IPS DF 6.9 (cell line): ENCODE measurements at regions not wholly inside any gene's neighbourhood (a gene's known extent, or its start where the extent isn't known, plus 50 kb on each side); places are given as distances from the start of the nearest gene placed in this dataset.

Source experiments
- DNase-seq: peaks from one replicate; pipeline ENCODE4 v3.0.0-alpha.2; 2013; ENCODE audit warnings: low read depth, low spot score
- H3K27ac ChIP-seq: one replicate; pipeline ENCODE4 v1.5.1; 2013; ENCODE audit warnings: low read length, control low read depth
- H3K27me3 ChIP-seq: 2 replicates; pipeline ENCODE4 v1.6.1; 2013; ENCODE audit warnings: mild to moderate bottlenecking, low read length; ENCODE audit not compliant: control insufficient read depth, insufficient read depth
- H3K36me3 ChIP-seq: 2 replicates; pipeline ENCODE4 v1.6.1; 2013; ENCODE audit warnings: low read length; ENCODE audit not compliant: control insufficient read depth, insufficient read depth
- H3K4me1 ChIP-seq: 2 replicates; pipeline ENCODE4 v1.6.1; 2013; ENCODE audit warnings: low read length; ENCODE audit not compliant: control insufficient read depth, insufficient read depth
- H3K4me3 ChIP-seq: 2 replicates; pipeline ENCODE4 v1.5.1; 2013; ENCODE audit warnings: mild to moderate bottlenecking, low read length
- H3K9me3 ChIP-seq: 2 replicates; pipeline ENCODE4 v1.6.1; 2013; ENCODE audit warnings: low read length, inconsistent platforms; ENCODE audit not compliant: control insufficient read depth, insufficient read depth
- WGBS: extraction: QIAGEN DNeasy Blood & Tissue Kit; methylation state at CpG from one replicate; pipeline ENCODE4 v1.1.7; 2013; ENCODE audit warnings: mixed read lengths, missing lambda C conversion rate; ENCODE audit not compliant: insufficient read length, insufficient coverage; 5-methylcytosine and 5-hydroxymethylcytosine counted together

DNA sequence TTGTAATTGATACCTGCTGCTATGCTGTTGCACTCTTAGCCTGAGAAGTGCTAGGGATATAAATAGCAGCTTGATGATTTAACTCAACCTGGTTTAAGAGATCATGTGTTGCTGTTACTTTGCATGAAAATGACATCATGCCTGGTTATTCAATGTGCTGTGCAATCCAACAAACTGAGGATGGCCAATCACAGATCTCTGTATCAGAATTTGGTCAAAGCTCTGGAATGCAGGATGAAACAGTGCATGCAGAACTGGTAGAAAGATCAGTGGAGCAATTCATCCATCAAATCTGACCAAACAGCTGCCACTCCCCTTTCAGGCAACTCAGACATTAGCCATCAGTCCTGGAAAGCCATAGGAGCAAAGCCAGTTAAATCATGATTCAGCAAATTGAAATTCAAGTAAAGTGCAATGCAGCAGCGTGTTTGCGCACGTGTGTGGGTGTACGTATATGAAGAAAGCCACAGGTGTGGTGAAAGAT, 160.3 kb upstream of the RASGEF1B start:
- no CpG with 5 or more reads among the region's 4 CpGs for WGBS
- DNase-seq: no peak
- Histone ChIP-seq H3K27ac (no peak overlapping the region), H3K4me1 (no peaks in the 10 kb centered on the region; the same call in 1 of the 2 replicates), H3K9me3 (no peaks in the 10 kb centered on the region), H3K36me3 (no peaks in the 10 kb centered on the region), H3K27me3 (no peaks in the 10 kb centered on the region), H3K4me3 (no peak overlapping the region)

DNA sequence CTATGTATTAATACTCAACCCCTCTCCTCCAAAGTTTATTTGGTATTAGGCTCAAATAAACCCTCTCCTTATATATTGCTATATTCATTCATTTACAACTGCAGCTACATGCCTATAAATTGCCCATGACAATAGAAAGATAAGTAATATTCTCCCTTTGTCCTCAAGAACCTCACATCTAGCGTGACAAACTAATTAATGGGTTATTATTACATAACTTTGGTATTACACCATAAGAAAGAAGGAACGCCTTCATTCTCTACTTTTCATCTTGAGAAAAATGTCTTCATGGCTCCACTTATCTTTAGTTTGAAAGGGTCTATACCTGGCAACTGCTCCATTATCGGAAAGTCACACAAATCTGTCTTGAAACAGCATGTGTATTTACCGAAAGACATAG, 157.7 kb upstream of the RASGEF1B start:
- Histone ChIP-seq H3K36me3 (no peaks in the 10 kb centered on the region), H3K27ac (no peak overlapping the region), H3K9me3 (no peaks in the 10 kb centered on the region), H3K4me3 (no peak overlapping the region), H3K27me3 (no peaks in the 10 kb centered on the region), H3K4me1 (no peaks in the 10 kb centered on the region; the same call in 1 of the 2 replicates)
- no CpG with 5 or more reads among the region's 4 CpGs for WGBS
- DNase-seq: no peak

DNA sequence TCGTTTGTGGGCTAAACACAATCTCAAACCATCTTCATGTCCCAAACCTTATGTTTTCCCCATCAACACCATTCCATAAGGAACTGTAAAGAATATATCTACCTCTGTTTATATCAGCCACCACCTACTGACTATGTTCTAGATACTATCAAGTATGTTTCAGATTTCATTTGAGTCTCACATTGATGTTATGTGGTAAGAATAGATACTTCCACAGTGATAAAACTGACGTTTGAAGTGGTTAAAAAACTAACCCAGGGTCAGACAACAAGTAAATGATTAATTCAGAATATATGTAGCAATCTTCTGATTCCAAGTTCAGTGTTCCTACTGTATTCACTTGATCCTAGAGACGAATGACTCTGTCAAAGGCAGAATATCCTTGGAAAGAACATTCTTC, 156.8 kb upstream of the RASGEF1B start:
- H3K9me3 ChIP-seq: no peaks in the 10 kb centered on the region
- H3K27me3 ChIP-seq: no peaks in the 10 kb centered on the region
- DNase-seq: no peak
- no peaks in the 10 kb centered on the region; the same call in 1 of the 2 replicates for H3K4me1 ChIP-seq
- no peaks in the 10 kb centered on the region for H3K36me3 ChIP-seq
- H3K4me3 ChIP-seq: no peak overlapping the region
- no peak overlapping the region for H3K27ac ChIP-seq
- WGBS: no CpG with 5 or more reads among the region's 3 CpGs

DNA sequence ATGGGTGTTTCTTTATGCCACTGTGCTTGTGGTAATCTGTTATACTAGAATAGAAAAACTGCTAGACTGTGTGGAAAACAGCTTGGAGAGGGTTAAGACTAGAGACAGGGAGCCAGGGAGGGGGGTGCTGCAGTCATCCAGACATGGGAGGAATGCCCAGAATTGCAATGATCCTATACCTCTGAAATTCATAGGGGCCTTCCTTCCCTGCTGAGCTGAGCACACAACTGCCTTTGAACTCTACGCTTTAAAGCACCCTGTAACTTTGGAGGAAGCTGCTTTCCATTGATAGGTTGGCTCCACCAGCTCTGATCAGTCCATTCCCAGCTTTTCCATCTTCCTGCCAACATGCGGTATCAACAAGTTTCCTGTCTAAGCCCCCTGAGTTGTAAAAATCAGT, 155.9 kb upstream of the RASGEF1B start:
- no CpG with 5 or more reads among the region's 2 CpGs for WGBS
- Histone ChIP-seq H3K4me1 (no peaks in the 10 kb centered on the region; the same call in 1 of the 2 replicates), H3K27ac (no peak overlapping the region), H3K4me3 (no peak overlapping the region), H3K27me3 (no peaks in the 10 kb centered on the region), H3K36me3 (no peaks in the 10 kb centered on the region), H3K9me3 (no peaks in the 10 kb centered on the region)
- DNase-seq: no peak

DNA sequence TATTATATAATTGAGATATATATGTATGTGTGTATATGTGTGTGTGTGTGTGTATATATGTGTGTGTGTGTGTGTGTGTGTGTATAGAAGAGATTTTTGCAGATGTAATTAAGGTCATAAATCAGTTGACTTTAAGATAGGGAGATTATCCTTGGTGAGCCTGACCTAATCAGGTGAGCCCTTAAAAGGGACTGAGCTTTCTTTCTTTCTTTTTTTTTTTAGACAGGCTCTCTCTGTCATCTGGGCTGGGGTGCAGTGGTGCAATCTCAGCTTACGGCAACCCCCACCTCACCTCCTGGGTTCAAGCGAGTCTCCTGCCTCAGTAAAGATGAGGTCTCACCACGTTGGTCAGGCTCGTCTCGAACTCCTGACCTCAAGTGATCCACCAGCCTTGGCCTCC, 155.1 kb upstream of the RASGEF1B start:
- Histone ChIP-seq H3K36me3 (no peaks in the 10 kb centered on the region), H3K4me1 (no peaks in the 10 kb centered on the region; the same call in 1 of the 2 replicates), H3K27ac (no peak overlapping the region), H3K9me3 (no peaks in the 10 kb centered on the region), H3K27me3 (no peaks in the 10 kb centered on the region), H3K4me3 (no peak overlapping the region)
- no CpG with 5 or more reads among the region's 5 CpGs for WGBS
- no peak for DNase-seq

DNA sequence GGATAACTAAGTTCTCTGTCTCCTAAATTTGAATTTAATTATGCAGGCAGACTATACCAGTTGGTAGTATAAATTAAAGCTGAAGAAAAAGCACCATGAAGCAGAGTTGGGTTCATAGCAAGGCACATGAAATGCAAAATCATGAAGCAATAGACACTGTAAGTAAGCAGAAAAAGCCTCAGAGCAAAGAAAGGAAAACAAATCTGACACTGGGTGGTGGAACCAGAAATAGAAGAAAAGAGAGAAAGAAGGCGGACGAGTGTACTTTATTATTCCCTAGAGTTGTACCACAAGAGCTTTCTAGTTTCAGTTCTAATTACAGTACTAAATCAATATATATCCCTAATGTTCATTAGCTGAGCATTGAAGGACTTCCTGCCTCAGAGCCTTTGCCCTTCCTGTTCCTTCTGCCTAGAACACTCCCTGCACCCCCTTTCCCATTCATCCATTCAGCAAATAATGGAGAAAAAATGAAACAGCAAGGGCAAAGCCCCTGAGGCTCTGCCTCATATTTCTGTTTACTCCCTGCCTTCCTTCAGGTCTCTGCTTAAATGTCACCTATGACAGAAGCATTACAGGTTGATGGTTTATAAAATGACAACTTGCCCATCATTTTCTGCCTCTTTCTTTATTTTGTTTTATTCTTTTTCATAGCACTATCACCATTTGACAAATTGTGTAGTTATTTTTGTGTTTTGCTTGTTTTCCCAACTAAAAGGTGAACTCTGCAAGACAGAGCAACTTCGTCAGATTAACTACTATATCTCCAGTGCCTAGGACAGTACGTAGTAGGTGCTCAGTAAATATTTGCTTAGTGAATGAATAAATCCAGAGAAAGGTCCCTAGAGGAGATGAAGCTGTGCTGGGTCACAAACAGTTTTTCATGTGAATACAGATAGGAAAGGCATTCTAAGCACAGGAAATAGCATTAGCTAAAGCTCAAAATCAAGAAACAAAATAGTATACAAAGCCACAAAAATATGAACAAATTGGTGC, 154.0 kb upstream of the RASGEF1B start:
- Histone ChIP-seq H3K4me3 (no peak overlapping the region), H3K36me3 (no peaks in the 10 kb centered on the region), H3K27ac (no peak overlapping the region), H3K27me3 (no peaks in the 10 kb centered on the region), H3K9me3 (no peaks in the 10 kb centered on the region), H3K4me1 (no peaks in the 10 kb centered on the region; the same call in 1 of the 2 replicates)
- WGBS: no CpG with 5 or more reads among the region's 4 CpGs
- DNase-seq: no peak

DNA sequence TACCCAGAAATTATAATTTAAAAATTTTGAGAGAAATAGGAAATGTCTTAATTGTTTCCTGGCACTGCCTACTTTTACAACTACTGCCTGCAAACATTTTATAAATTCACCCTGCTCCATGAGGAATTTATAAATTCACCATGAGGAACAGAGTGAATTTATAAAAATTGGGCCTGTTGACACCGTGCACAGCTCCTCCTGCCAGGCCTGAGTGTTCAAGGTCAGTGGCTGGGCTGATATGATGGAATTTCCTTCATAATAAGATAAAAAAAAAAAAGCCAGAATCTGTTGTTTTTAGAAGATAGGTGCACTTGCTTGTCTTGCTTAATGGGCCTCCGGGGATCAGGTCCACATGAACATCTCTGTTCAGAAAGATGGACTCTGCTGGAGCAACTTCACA, 151.7 kb upstream of the RASGEF1B start:
- Histone ChIP-seq H3K9me3 (no peaks in the 10 kb centered on the region), H3K36me3 (no peaks in the 10 kb centered on the region), H3K27me3 (no peaks in the 10 kb centered on the region), H3K4me3 (no peak overlapping the region), H3K4me1 (no peaks in the 10 kb centered on the region), H3K27ac (no peak overlapping the region)
- no CpG with 5 or more reads among the region's 2 CpGs for WGBS
- DNase-seq: no peak

DNA sequence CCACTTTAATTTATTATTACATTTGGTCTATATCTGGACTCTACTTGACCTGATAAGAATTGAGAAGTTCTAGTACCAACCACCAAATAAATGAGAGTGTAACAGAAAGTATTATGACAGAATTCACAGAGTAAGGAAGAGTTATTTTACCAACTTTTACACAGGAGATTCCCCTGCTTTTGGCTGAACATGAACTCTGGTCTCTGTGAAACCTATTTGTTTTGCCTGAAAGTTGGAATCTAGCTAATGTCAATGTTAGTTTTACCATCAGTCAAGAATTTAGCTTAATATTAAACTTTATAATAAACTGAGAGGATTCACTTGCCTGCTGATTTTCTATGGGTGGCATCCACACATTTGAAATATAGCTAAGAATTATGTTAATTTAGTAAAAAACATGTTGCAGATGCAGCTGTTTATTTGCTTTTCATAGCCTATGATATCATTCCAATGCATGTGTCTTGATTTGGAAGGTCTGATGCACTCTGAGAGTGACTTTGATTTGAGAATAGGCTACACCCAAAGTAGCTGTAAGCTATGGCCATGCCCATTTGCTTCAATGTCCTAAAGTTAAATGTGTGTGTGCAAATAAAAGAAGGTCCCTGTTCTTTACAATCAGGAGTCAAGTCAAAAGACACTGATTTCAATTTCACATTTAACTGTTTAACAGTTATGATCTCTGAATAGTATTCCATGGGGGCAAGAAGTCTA, 150.9 kb upstream of the RASGEF1B start:
- H3K27me3 ChIP-seq: no peaks in the 10 kb centered on the region
- no peak for DNase-seq
- no peaks in the 10 kb centered on the region for H3K9me3 ChIP-seq
- H3K4me1 ChIP-seq: no peaks in the 10 kb centered on the region
- H3K4me3 ChIP-seq: no peak overlapping the region
- no peak overlapping the region for H3K27ac ChIP-seq
- H3K36me3 ChIP-seq: no peaks in the 10 kb centered on the region

DNA sequence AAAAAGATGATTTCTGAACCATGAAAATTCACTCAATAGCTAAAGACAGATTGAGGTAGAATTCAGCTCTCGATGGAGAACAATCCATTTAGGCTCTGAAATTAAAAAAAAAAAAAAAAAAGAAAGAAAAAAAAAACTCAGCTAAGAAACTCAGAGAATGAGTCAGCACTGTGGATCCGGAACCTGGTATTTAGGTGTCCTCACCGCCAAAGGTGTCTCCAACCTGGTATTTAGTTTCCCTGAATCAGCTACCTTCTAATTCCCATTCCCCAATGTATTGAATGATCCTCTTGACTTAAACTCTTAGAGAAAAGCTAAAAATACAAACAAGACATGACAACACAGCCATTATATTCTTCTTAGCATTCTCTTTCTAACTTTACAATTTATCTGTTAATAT, 150.3 kb upstream of the RASGEF1B start:
- Histone ChIP-seq H3K9me3 (no peaks in the 10 kb centered on the region), H3K4me1 (no peaks in the 10 kb centered on the region), H3K27ac (no peak overlapping the region), H3K4me3 (no peak overlapping the region), H3K27me3 (no peaks in the 10 kb centered on the region), H3K36me3 (no peaks in the 10 kb centered on the region)
- WGBS: no CpG with 5 or more reads among the region's 3 CpGs
- DNase-seq: no peak

DNA sequence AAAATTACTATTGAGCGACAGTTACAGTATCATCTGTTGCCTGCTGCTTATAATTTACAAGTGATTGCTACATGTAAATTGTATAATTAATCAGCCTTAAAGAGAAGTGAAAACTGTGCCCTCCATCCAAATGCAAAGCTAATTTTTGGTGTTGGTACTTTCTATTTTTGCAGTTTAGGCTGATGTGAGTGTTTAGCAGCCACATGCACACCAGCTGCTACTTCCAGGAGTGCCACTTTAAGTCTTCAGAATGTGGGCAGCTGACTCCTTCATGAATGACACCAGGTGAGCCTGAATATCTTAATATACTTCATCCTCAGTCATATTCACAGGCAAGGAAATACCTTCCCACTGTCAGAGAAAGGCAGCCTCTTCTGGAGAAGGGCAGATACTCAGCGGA, 149.8 kb upstream of the RASGEF1B start:
- no peaks in the 10 kb centered on the region for H3K36me3 ChIP-seq
- no CpG with 5 or more reads among the region's 2 CpGs for WGBS
- H3K9me3 ChIP-seq: no peaks in the 10 kb centered on the region
- H3K4me3 ChIP-seq: no peak overlapping the region
- H3K27ac ChIP-seq: no peak overlapping the region
- DNase-seq: no peak
- no peaks in the 10 kb centered on the region for H3K27me3 ChIP-seq
- no peaks in the 10 kb centered on the region for H3K4me1 ChIP-seq
